ENCODE measurements at regions not wholly inside any gene's neighbourhood (a gene's known extent, or its start where the extent isn't known, plus 50 kb on each side); places are given as distances from the start of the nearest gene placed in this dataset.
"Not testable (repeated sequence)": the region's sequence is repeated elsewhere in the genome, so short reads cannot be mapped to it uniquely, and the experiment has no call there.

- H3K9me3 ChIP-seq = peaks cover 0 to 4% (median 1%) of the 10 kb centered on the region in 4 donors
- DNase-seq = no peak
- H3K27me3 ChIP-seq = no peaks in the 10 kb centered on the region
- no peak overlapping the region for H3K4me3 ChIP-seq
- H3K36me3 ChIP-seq = no peaks in the 10 kb centered on the region
- no peak for TF ChIP-seq CTCF (IDR thresholded peaks at IDR 0.05)
- no peak for TF ChIP-seq EP300 (IDR thresholded peaks at IDR 0.05)
- no peak for TF ChIP-seq POLR2A (IDR thresholded peaks at IDR 0.05)
- no peak for TF ChIP-seq POLR2AphosphoS5 (IDR thresholded peaks at IDR 0.05)
- 76 to 85% methylated on average over 5 of the region's 5 CpGs for WGBS, 2 donors
- no peak overlapping the region for H3K27ac ChIP-seq
- no peaks in the 10 kb centered on the region for H3K4me1 ChIP-seq
- intact Hi-C loops (cut with DNase I) = no loop called here
Measured at GRCh38 chr4:188374871-188375270, 235.6 kb downstream of the TRIML1 start.

GRCh38 chr4:188377816-188378215 lies 238.6 kb downstream of the TRIML1 start:
- intact Hi-C loops (cut with DNase I) = no loop called here
- Histone ChIP-seq H3K27ac (no peak overlapping the region), H3K36me3 (no peaks in the 10 kb centered on the region), H3K27me3 (no peaks in the 10 kb centered on the region), H3K4me3 (no peak overlapping the region), H3K9me3 (peaks cover 0 to 4% (median 1%) of the 10 kb centered on the region in 4 donors), H3K4me1 (no peaks in the 10 kb centered on the region)
- no peak for DNase-seq
- TF ChIP-seq CTCF (IDR thresholded peaks at IDR 0.05) = no peak
- TF ChIP-seq POLR2A (IDR thresholded peaks at IDR 0.05) = no peak
- no peak for TF ChIP-seq POLR2AphosphoS5 (IDR thresholded peaks at IDR 0.05)
- no peak for TF ChIP-seq EP300 (IDR thresholded peaks at IDR 0.05)
- 91 to 92% methylated on average over 10 of the region's 10 CpGs for WGBS, 2 donors

- no peak for DNase-seq
- Histone ChIP-seq H3K4me1 (no peaks in the 10 kb centered on the region), H3K4me3 (no peak overlapping the region), H3K27me3 (no peaks in the 10 kb centered on the region), H3K36me3 (no peaks in the 10 kb centered on the region), H3K27ac (no peak overlapping the region), H3K9me3 (no peaks in the 10 kb centered on the region)
- intact Hi-C loops (cut with DNase I) = no loop called here
- 90 to 92% methylated on average over 4 of the region's 4 CpGs for WGBS, 2 donors
- TF ChIP-seq POLR2A (IDR thresholded peaks at IDR 0.05) (no peak), EP300 (IDR thresholded peaks at IDR 0.05) (no peak), POLR2AphosphoS5 (IDR thresholded peaks at IDR 0.05) (no peak), CTCF (IDR thresholded peaks at IDR 0.05) (no peak)
Measured at GRCh38 chr4:188383180-188383579, 243.9 kb downstream of the TRIML1 start.

- intact Hi-C loops (cut with DNase I) = no loop called here
- no peak for DNase-seq
- no peak overlapping the region for H3K27ac ChIP-seq
- no peaks in the 10 kb centered on the region for H3K9me3 ChIP-seq
- no peaks in the 10 kb centered on the region for H3K27me3 ChIP-seq
- 38 to 52% methylated on average over 5 of the region's 5 CpGs for WGBS, 2 donors
- H3K4me3 ChIP-seq = no peak overlapping the region
- no peaks in the 10 kb centered on the region for H3K4me1 ChIP-seq
- H3K36me3 ChIP-seq = no peaks in the 10 kb centered on the region
- TF ChIP-seq EP300 (IDR thresholded peaks at IDR 0.05) (no peak), POLR2AphosphoS5 (IDR thresholded peaks at IDR 0.05) (no peak), POLR2A (IDR thresholded peaks at IDR 0.05) (no peak), CTCF (IDR thresholded peaks at IDR 0.05) (no peak)
Measured at GRCh38 chr4:188387179-188387791, 248.0 kb downstream of the TRIML1 start.

GRCh38 chr4:188391349-188391748 lies 252.1 kb downstream of the TRIML1 start:
- H3K36me3 ChIP-seq; H3K4me1 ChIP-seq; H3K27me3 ChIP-seq; H3K4me3 ChIP-seq; H3K9me3 ChIP-seq; intact Hi-C loops (cut with DNase I); H3K27ac ChIP-seq; DNase-seq: not testable (repeated sequence)
- WGBS, 2 donors = 91 to 96% methylated on average over 8 of the region's 8 CpGs
